H54 (cell line): ENCODE measurements at regions not wholly inside any gene's neighbourhood (a gene's known extent, or its start where the extent isn't known, plus 50 kb on each side); places are given as distances from the start of the nearest gene placed in this dataset.

Experiments used
- DNase-seq: peaks from one replicate; pipeline ENCODE4 v3.0.0; 2011; ENCODE audit warnings: low spot score, mixed read lengths; ENCODE audit not compliant: insufficient read length
- FAIRE-seq: peaks from 3 replicates; lab custom pipeline; 2011; peaks lifted over from hg19 to GRCh38; lab: Jason Lieb, UNC
- POLR2A ChIP-seq: IDR thresholded peaks from 2 replicates; pipeline ENCODE4 v1.6.1; 2011; ENCODE audit warnings: low read depth, mild to moderate bottlenecking, low read length

- FAIRE-seq (no peak), DNase-seq (peak; percentile 14)
- TF ChIP-seq POLR2A = no peak
These were observed 193.8 kb downstream of the BCHE start for GRCh38 chr3:165643425-165643824.

- FAIRE-seq (peak; percentile 97), DNase-seq (peak; percentile 39)
These were observed 194.3 kb downstream of the BCHE start for GRCh38 chr3:165642761-165643420.

GRCh38 chr3:165641569-165642310 is 195.5 kb downstream of the BCHE start:
- DNase-seq = no peak
- TF ChIP-seq POLR2A = no peak
- peak; percentile 64 for FAIRE-seq

More at GRCh38 chr3:165642761-165643420, 194.3 kb downstream of the BCHE start:
- no peak for TF ChIP-seq POLR2A

GRCh38 chr3:165640970-165641369 is 196.3 kb downstream of the BCHE start:
- FAIRE-seq = no peak
- TF ChIP-seq POLR2A = no peak
- DNase-seq = no peak

GRCh38 chr3:165640031-165640430 is 197.2 kb downstream of the BCHE start:
- DNase-seq (no peak), FAIRE-seq (no peak)
- TF ChIP-seq POLR2A = no peak

- FAIRE-seq = no peak
- no peak for TF ChIP-seq POLR2A
- DNase-seq = no peak
These were observed 199.2 kb downstream of the BCHE start for GRCh38 chr3:165638034-165638433.

GRCh38 chr3:165636684-165637015 is 200.6 kb downstream of the BCHE start:
- FAIRE-seq (no peak), DNase-seq (no peak)
- TF ChIP-seq POLR2A = no peak

GRCh38 chr3:165635791-165636683 is 201.2 kb downstream of the BCHE start:
- FAIRE-seq = no peak
- TF ChIP-seq POLR2A = no peak
- DNase-seq = no peak

GRCh38 chr3:165624761-165625160 is 212.5 kb downstream of the BCHE start:
- no peak for DNase-seq
- FAIRE-seq = no peak
- TF ChIP-seq POLR2A = no peak

GRCh38 chr3:165622356-165622755 is 214.9 kb downstream of the BCHE start:
- TF ChIP-seq POLR2A = no peak
- FAIRE-seq (no peak), DNase-seq (no peak)

- TF ChIP-seq POLR2A = no peak
- no peak for DNase-seq
- no peak for FAIRE-seq
These were observed 218.2 kb downstream of the BCHE start for GRCh38 chr3:165619069-165619468.

- DNase-seq (no peak), FAIRE-seq (no peak)
- no peak for TF ChIP-seq POLR2A
These were observed 220.1 kb downstream of the BCHE start for GRCh38 chr3:165617134-165617533.

- DNase-seq (no peak), FAIRE-seq (no peak)
- no peak for TF ChIP-seq POLR2A
These were observed 222.9 kb downstream of the BCHE start for GRCh38 chr3:165614337-165614736.

- FAIRE-seq (no peak), DNase-seq (no peak)
- no peak for TF ChIP-seq POLR2A
These were observed 224.2 kb downstream of the BCHE start for GRCh38 chr3:165613014-165613413.
